ENCODE measurements at regions not wholly inside any gene's neighbourhood (a gene's known extent, or its start where the extent isn't known, plus 50 kb on each side); places are given as distances from the start of the nearest gene placed in this dataset.

DNA sequence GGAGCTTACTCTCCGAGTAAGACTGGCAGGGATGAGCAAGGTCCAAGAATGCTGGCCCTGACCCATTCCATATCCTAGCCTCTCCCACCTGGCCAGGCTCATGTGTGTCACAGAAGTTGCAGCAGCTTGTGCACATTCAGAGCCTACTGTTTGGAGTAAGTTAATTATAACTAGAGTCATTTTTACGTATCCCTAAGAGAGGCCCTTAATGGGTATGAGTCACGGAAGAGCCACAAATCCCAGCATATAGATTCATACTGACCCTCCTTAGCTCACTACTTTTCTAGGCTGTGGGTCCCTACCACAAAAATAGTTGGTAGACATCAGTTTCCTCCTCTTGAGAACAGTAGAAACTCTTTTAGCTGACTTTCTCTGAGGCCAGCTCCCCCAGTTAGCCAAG, 118.3 kb upstream of the FRG1 start:
- Histone ChIP-seq H3K4me3 (no peak overlapping the region), H3K27ac (no peak overlapping the region), H3K9me3 (no peaks in the 10 kb centered on the region), H3K4me1 (no peaks in the 10 kb centered on the region), H3K27me3 (no peaks in the 10 kb centered on the region), H3K36me3 (no peaks in the 10 kb centered on the region)
- TF ChIP-seq CTCF (IDR thresholded peaks at IDR 0.05) = no peak
- 91 to 98% methylated on average over 3 of the region's 3 CpGs for WGBS, 2 donors
- no peak for DNase-seq
- ATAC-seq = no peak
- intact Hi-C loops (cut with DNase I) = no loop called here

DNA sequence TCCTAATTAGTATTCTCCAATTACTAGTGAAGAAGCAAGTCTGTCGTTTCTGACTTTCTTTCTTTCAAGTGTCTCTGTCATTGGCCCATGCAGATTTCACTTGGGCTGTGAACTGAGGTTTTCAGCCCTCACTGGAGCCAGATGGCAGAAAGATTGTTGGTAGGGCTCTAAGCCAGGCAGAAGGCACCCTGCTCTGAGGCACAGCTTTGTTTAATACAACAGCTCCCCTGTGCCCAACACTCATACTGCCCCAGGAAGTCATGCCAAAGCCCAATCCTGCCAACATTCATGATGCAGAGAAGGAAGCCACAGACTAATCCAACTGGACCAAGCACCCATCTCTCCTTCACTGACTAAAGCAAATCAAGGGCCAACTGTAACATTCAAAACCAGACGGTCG, 117.1 kb upstream of the FRG1 start:
- intact Hi-C loops (cut with DNase I) = no loop called here
- no peak for TF ChIP-seq CTCF (IDR thresholded peaks at IDR 0.05)

DNA sequence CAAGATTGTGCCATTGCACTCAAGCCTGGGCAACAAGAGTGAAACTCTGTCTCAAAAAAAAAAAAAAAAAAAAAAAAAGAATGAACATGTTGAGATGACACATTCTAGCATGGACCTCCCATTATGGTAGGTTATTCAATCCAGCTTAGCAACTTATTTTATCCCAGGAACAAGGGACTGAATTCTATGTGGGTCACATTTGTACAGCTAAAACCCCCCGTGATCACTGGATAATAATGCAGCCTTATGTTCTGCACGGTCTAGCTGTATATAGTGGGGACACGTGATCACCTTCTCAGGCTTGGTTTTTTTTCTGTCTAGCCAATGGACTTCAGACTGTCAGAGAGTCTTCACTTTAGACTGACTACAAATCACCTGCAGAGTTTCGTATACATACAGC, 115.2 kb upstream of the FRG1 start:
- Histone ChIP-seq H3K27me3 (no peaks in the 10 kb centered on the region), H3K36me3 (no peaks in the 10 kb centered on the region), H3K4me3 (no peak overlapping the region), H3K27ac (no peak overlapping the region), H3K9me3 (no peaks in the 10 kb centered on the region), H3K4me1 (no peaks in the 10 kb centered on the region)
- intact Hi-C loops (cut with DNase I) = no loop called here
- 90% methylated on average over 4 of the region's 4 CpGs for WGBS, 2 donors
- ATAC-seq (no peak), DNase-seq (no peak)
- no peak for TF ChIP-seq CTCF (IDR thresholded peaks at IDR 0.05)

More for the DNA sequence above, 117.1 kb upstream of the FRG1 start:
- no peaks in the 10 kb centered on the region for H3K9me3 ChIP-seq
- peak in 4 of 8 donors; percentile 38 to 74 (median 64) for ATAC-seq
- DNase-seq = no peak
- no peaks in the 10 kb centered on the region for H3K4me1 ChIP-seq
- H3K27ac ChIP-seq = no peak overlapping the region
- no peaks in the 10 kb centered on the region for H3K27me3 ChIP-seq
- no peak overlapping the region for H3K4me3 ChIP-seq
- H3K36me3 ChIP-seq = no peaks in the 10 kb centered on the region
- 61 to 73% methylated on average over 3 of the region's 3 CpGs for WGBS, 2 donors

DNA sequence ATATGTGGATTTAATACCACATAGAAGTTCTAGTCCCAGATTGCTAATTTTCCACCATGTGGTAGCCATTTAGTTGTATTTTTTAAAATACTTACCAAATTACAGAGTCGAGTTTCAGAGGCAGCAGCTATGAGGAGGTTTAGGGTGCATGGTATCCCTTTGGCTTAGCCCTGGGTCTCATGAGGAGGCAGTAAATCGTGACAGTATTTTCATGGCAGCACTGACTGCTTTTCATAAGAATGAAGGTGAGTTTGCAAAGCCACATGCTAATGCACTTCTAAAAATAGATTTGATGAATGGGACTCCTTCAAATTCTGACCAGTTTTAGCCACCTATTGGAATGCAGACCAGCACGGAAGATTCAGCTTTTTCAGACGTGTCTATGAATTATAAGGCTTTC, 114.0 kb upstream of the FRG1 start:
- WGBS, 2 donors = 43 to 49% methylated on average over 4 of the region's 4 CpGs
- Histone ChIP-seq H3K9me3 (no peaks in the 10 kb centered on the region), H3K27me3 (no peaks in the 10 kb centered on the region), H3K4me1 (no peaks in the 10 kb centered on the region), H3K27ac (no peak overlapping the region), H3K4me3 (no peak overlapping the region), H3K36me3 (no peaks in the 10 kb centered on the region)
- no peak for TF ChIP-seq CTCF (IDR thresholded peaks at IDR 0.05)
- ATAC-seq = no peak
- DNase-seq = no peak
- intact Hi-C loops (cut with DNase I) = no loop called here
